Transverse colon (tissue), 4 donors: ENCODE measurements at regions not wholly inside any gene's neighbourhood (a gene's known extent, or its start where the extent isn't known, plus 50 kb on each side); places are given as distances from the start of the nearest gene placed in this dataset.
A peak's percentile ranks its signal among the peaks of the same experiment; 100 is the strongest.

ENCODE experiments used
- DNase-seq: peaks from one replicate; pipeline ENCODE4 v3.0.0-alpha.2; 2019
- H3K27ac ChIP-seq, 4 donors: fragments of 200-600 bp; sonication (generic); 2 replicates each; pipeline ENCODE4 v1.5.1; 2016 to 2018; ENCODE audit warnings: inconsistent platforms in 4 of 4
- H3K27me3 ChIP-seq: fragments of 200-600 bp; sonication (generic); 2 replicates; pipeline ENCODE4 v1.5.1; 2017; ENCODE audit warnings: inconsistent platforms
- H3K36me3 ChIP-seq, 4 donors: fragments of 200-600 bp; sonication (generic); 2 replicates each; pipeline ENCODE4 v1.5.1; 2017 to 2019; ENCODE audit warnings: inconsistent platforms in 4 of 4
- H3K4me1 ChIP-seq, 4 donors: fragments of 200-600 bp; sonication (generic); 2 replicates each; pipeline ENCODE4 v1.5.1; 2017 to 2020; ENCODE audit warnings: inconsistent platforms in 4 of 4
- H3K4me3 ChIP-seq, 4 donors: fragments of 200-600 bp; sonication (generic); 1 replicate in 1 of 4; 2 replicates in 3 of 4; pipeline versions ENCODE4 v1.5.1 to v1.6.1; 2017 to 2019; ENCODE audit warnings: inconsistent platforms in 4 of 4
- H3K9me3 ChIP-seq, 2 donors: fragments of 200-600 bp; sonication (generic); 2 replicates each; pipeline ENCODE4 v1.5.1; 2017 to 2019; ENCODE audit warnings: inconsistent platforms in 2 of 2
- EP300 ChIP-seq: sonication (generic); formaldehyde crosslinking; IDR thresholded peaks from one replicate; pipeline ENCODE4 v1.6.1; 2017; ENCODE audit warnings: antibody characterized with exemption, low read depth
- POLR2A ChIP-seq: fragments of 450-650 bp; IDR thresholded peaks from one replicate; pipeline ENCODE4 v1.6.1; 2016; ENCODE audit warnings: antibody characterized with exemption, mild to moderate bottlenecking, moderate library complexity
- POLR2AphosphoS5 ChIP-seq, 3 donors: sonication (generic); formaldehyde crosslinking; IDR thresholded peaks; one replicate each; pipeline ENCODE4 v1.6.1; 2016; ENCODE audit warnings: antibody characterized with exemption in 3 of 3
- WGBS, 2 donors: methylation state at CpG; one replicate each; pipeline ENCODE4 v1.1.5; 2018; ENCODE audit warnings: low coverage in 1 of 2; 5-methylcytosine and 5-hydroxymethylcytosine counted together
- in situ Hi-C, 4 donors: fragments of 200-750 bp; cut with MboI; loops; one replicate each; pipeline versions ENCODE4 v1.15.0 to v1.15.1; 2017; ENCODE audit warnings: low sequenced_read_pairs in 3 of 4, low pct_ligation_motif_present in 1 of 4, low pct_unique_long_range_greater_than_20kb in 1 of 4
- intact Hi-C: fragments of 100-400 bp; cut with DNase I; formaldehyde crosslinking; loops from one replicate; pipeline ENCODE4 v1.15.1; 2023; ENCODE audit warnings: low total_unique reads
- TF ChIP-seq, protein P1 (sequence below), 5 experiments: fragments of 200-600 bp in 3 of 5; fragments of 450-650 bp in 2 of 5; sonication (generic) in 3 of 5; IDR thresholded peaks; 1 replicate in 2 of 5; 2 replicates in 3 of 5; pipeline ENCODE4 v1.5.1; 2016 to 2017; ENCODE audit warnings: antibody characterized with exemption in 5 of 5, inconsistent platforms in 3 of 5, mild to moderate bottlenecking in 2 of 5, moderate library complexity in 1 of 5

DNA sequence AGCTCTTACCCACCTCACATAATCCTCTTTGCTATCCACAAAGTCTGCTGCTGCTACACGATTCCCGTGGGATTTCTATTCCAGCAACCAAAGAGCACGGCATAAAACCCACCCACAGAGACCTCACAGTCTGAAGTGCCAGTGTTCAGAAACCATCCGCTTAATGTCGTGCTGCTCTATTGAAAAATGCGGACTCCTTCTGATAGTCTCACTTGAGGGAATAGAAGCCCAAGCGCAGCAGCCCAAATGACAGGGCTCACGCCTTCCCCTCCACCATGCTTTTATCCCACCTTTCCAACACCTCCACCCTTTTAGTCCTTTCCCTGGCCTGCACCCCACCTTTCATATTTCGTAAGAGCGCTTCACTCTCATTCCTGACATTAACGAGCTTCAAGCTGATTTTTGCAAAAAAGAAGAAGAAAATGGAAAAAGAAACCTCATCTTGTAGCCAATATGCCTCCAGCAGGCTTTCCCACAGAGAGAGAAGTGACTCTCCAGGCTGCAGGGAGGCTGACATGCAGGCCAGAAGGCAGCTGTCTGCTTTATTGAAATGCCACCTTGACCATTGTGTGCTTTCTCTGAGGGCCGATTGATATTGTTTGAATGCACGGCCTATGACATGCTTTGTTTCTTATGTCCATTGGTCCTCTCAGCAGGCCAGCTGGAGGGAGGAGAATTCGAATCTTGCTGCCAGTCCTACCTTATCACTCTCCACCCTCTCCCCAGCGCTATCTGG, 70.6 kb upstream of the PCSK1 start:
- in situ Hi-C loops (no loop called here), intact Hi-C loops (no loop called here)
- H3K9me3 ChIP-seq, result no peaks in the 10 kb centered on the region
- no peaks in the 10 kb centered on the region for H3K27me3 ChIP-seq
- no peaks in the 10 kb centered on the region for H3K4me1 ChIP-seq
- TF ChIP-seq POLR2AphosphoS5 (IDR thresholded peaks at IDR 0.05) (no peak), EP300 (no peak), POLR2A (no peak)
- TF ChIP-seq, protein P1, sequence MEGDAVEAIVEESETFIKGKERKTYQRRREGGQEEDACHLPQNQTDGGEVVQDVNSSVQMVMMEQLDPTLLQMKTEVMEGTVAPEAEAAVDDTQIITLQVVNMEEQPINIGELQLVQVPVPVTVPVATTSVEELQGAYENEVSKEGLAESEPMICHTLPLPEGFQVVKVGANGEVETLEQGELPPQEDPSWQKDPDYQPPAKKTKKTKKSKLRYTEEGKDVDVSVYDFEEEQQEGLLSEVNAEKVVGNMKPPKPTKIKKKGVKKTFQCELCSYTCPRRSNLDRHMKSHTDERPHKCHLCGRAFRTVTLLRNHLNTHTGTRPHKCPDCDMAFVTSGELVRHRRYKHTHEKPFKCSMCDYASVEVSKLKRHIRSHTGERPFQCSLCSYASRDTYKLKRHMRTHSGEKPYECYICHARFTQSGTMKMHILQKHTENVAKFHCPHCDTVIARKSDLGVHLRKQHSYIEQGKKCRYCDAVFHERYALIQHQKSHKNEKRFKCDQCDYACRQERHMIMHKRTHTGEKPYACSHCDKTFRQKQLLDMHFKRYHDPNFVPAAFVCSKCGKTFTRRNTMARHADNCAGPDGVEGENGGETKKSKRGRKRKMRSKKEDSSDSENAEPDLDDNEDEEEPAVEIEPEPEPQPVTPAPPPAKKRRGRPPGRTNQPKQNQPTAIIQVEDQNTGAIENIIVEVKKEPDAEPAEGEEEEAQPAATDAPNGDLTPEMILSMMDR (IDR thresholded peaks at IDR 0.05), result no peak
- no peak overlapping the region for H3K4me3 ChIP-seq
- no peak for DNase-seq
- 80 to 85% methylated on average over 10 to 15 of the region's 15 CpGs for WGBS, 2 donors
- no peak overlapping the region for H3K27ac ChIP-seq
- H3K36me3 ChIP-seq, result no peaks in the 10 kb centered on the region

DNA sequence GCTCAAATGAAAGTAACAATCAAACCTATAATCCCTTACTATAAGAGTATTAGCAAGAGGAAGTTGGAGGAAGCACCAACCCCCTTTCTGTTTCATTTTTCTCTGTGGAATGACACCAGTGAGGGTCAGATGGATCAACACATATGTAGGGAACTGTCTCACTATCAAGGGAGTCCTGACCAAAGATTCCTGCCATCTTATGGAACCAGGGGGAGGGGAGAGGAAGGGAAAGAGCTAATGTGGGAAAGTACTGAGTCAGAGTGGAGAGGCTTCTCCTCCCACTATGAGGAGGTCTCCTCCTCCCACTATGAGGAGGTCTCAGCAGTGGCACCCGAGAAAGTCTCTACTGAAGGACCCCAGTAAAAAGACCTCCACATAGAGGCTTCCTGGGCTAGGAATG, 73.3 kb upstream of the PCSK1 start:
- Histone ChIP-seq H3K27ac (no peak overlapping the region), H3K36me3 (no peaks in the 10 kb centered on the region), H3K27me3 (no peaks in the 10 kb centered on the region), H3K4me1 (peaks cover 0 to 16% (median 13%) of the 10 kb centered on the region in 4 donors), H3K9me3 (no peaks in the 10 kb centered on the region), H3K4me3 (no peak overlapping the region)
- DNase-seq, result no peak
- TF ChIP-seq EP300, result no peak
- TF ChIP-seq, protein P1 (IDR thresholded peaks at IDR 0.05), result no peak
- intact Hi-C loops (no loop called here), in situ Hi-C loops (no loop called here)
- 62% methylated on average over 1 of the region's 1 CpG; no CpG with 5 or more reads in 1 of the 2 donors for WGBS, 2 donors

DNA sequence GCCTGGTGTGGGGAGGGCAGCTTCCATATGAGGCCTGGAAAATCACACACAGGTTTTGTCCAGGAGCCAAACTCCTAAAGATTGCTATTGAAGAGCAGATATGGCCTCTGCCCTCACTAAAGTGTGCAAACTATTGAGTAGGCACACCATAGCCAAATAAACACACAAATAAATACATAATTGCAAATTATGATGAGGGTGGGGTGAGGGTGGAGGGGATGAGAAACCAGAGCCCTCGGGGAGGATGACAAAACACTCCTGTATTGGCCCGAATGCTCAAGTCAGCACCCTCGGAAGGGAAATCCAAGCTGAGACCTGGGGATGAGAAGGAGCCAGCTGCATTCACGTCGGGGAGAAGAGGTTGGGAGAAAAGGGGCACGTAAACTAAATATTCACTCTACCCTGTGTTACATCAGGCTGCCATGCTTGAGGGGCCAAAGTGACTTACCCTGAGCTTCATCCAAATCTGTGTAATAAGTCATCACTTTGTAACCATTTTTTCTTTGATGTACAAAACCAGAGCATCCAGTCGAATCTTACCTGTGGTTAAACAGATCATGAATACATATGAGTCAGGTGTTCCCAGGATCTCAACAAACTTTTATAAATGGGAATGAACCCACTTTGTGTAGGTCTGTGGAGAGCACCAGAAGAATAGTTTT, 73.9 kb upstream of the PCSK1 start:
- Histone ChIP-seq H3K36me3 (no peaks in the 10 kb centered on the region), H3K4me1 (peaks cover 0 to 16% (median 13%) of the 10 kb centered on the region in 4 donors), H3K27me3 (no peaks in the 10 kb centered on the region), H3K4me3 (no peak overlapping the region), H3K27ac (no peak overlapping the region), H3K9me3 (no peaks in the 10 kb centered on the region)
- in situ Hi-C loops (no loop called here), intact Hi-C loops (no loop called here)
- no peak for DNase-seq
- TF ChIP-seq POLR2AphosphoS5 (IDR thresholded peaks at IDR 0.05) (no peak), POLR2A (no peak), EP300 (no peak)
- TF ChIP-seq, protein P1 (IDR thresholded peaks at IDR 0.05), result no peak
- WGBS, 2 donors, result 81 to 87% methylated on average over 6 to 7 of the region's 7 CpGs

DNA sequence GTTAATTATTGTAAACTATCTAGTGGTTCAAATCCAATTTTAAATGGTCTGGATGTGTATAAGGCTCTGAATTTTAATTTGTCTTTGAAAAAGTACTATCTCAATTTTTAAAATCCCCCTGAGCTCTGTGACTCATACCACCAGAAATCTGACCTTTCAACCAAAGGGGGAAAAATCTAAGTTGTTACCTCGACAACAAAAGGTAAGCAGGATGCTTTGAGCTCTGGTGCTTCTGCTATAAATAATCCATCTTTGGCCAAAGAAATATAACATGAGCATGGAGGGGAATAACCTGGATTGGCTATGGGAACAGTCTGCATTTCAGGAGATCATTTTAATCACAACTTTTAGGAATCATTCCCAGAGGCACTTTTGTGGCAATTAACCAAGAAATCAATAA, 76.3 kb upstream of the PCSK1 start:
- no peaks in the 10 kb centered on the region for H3K9me3 ChIP-seq
- H3K27ac ChIP-seq, result peak overlapping the region; percentile 20 to 54 (median 36)
- in situ Hi-C loops (no loop called here), intact Hi-C loops (no loop called here)
- DNase-seq, result no peak
- TF ChIP-seq POLR2A (no peak), EP300 (no peak), POLR2AphosphoS5 (IDR thresholded peaks at IDR 0.05) (no peak)
- TF ChIP-seq, protein P1 (IDR thresholded peaks at IDR 0.05), result no peak
- H3K36me3 ChIP-seq, result no peaks in the 10 kb centered on the region
- H3K4me3 ChIP-seq, result no peak overlapping the region
- whole genome bisulfite sequencing, 2 donors, result 0% methylated on average over 1 of the region's 1 CpG
- H3K4me1 ChIP-seq, result peaks cover 0 to 16% (median 13%) of the 10 kb centered on the region in 4 donors
- H3K27me3 ChIP-seq, result no peaks in the 10 kb centered on the region
